ENCODE measurements at regions not wholly inside any gene's neighbourhood (a gene's known extent, or its start where the extent isn't known, plus 50 kb on each side); places are given as distances from the start of the nearest gene placed in this dataset.

GRCh38 chr3:115486880-115487279 lies 136.4 kb upstream of the GAP43 start:
- DNase-seq: no peak

- DNase-seq: no peak
Measured at GRCh38 chr3:115487968-115488367, 135.3 kb upstream of the GAP43 start.

DNA sequence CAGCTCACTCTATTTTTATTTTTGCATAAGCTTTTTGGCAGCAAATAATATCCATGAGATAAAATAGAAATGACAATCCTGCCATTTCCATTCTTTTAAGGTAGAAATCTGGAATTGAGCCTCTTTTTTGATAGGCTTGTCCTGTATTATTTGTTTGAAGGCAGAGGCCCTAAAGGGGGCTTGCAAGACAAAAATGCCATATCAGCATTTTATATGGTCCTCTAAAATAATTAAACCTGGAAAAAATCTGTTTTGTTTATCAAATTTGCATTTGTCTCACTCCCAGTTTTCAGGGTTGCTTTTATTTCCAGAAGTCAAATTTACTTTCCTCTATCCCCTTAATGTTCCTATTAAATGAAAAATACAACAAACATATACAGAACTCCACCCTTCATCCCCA lies 134.9 kb upstream of the GAP43 start:
- no peak for DNase-seq

DNA sequence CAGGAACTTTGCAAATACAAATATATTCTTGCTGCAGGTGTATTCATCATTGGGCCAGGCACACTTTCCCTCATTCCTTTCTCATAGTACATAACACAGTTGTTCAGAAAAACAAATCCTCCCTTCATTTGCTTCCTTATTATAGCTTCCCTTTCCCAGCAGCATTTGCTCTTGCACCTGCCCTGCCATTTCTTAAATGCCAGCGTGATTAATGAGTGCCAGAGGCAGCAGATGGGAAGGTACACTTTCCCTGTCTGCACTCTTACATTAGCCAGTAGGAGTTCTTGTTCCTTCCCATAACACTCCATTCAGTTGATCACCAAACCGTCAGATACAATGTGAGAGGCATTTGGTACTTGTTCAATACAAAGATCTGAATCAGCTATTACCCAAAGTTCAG lies 128.5 kb upstream of the GAP43 start:
- peak in 1 of 2 experiments; percentile 33 for DNase-seq

- no peak for DNase-seq
Measured at GRCh38 chr3:115498421-115498820, 124.9 kb upstream of the GAP43 start.

GRCh38 chr3:115498898-115499297 lies 124.4 kb upstream of the GAP43 start:
- DNase-seq: no peak

DNA sequence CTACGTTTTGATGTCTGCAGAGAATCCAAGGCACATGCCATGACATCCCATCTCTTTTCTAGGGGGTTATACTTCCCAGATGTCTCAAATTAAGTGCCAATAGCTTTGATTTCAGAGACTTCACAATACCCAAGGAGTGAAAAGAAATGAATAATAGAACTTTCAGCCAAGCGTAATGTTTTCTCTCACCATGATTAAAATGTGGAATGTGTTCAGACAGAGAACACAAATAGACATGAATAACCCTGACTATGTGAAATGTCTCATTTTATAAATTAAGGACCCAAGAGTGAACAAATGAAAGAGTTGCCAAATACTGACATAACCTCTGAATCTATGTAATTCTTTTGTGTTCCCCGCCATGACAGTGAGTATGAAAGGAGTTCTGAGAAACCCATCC lies 123.6 kb upstream of the GAP43 start:
- DNase-seq: no peak

DNA sequence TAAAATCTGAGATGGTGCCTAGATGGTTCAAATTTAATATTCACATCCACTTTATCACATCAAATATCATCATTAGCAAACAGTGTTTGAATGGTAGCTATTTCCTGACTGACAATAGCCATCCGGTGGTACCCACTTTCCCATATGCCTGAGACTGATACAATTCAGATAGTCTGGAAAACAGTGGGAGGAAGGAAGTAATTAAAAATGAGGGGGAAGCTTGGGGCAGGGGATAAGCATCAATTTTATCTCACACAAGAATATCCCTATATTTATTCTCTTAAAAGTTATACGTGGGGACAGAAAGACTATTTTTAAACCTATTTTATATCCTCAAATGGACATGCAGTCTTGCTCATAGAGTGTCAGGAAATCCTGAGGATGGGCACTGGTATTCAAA lies 122.5 kb upstream of the GAP43 start:
- DNase-seq: no peak

- DNase-seq: no peak
Measured at GRCh38 chr3:115502128-115502527, 121.2 kb upstream of the GAP43 start.

GRCh38 chr3:115503394-115503793 lies 119.9 kb upstream of the GAP43 start:
- no peak for DNase-seq

- no peak for DNase-seq
Measured at GRCh38 chr3:115508562-115508961, 114.7 kb upstream of the GAP43 start.

DNA sequence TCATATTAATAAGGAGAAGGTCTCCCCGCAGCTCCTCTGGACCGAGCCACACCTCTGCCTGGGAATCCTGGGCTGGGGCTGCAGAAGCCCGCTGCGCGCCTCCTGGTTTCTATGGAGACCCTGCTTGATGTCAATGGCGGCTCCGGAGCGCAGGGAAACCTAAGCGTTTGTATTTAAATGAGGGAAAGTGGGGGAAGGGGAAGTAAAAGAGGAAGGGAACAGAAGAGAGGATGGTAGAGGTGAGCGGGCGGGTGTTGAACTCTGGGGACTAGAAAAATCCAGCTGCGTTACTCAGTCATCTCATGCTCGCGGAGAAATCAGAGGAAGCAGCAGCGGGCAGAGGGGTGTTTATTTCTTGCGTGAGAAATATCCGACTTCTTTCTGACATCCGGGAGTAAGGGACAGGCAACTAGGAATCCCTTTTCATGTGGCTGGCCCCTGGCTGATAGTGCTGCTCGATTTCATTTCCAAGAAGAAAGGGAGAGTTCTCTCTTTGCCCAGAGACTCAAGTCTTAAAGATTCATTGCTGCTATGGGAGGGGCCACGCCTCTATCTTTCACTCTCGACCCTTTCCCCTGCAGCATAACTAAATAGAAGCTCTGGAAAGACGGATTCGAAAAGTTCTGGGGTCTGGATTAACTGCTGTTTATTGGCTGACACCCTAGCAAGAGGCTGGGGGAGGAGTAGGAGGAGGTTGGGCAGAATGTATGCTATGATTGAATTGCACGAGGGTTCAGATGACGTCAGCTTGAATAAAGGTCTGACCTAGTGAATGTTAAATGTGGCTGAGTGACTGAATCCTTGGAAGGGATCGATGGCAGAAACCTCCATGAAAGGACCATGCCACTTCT lies 110.5 kb upstream of the GAP43 start:
- peak; percentile 58 to 82 for DNase-seq

- no peak for DNase-seq
Measured at GRCh38 chr3:115513416-115513800, 109.9 kb upstream of the GAP43 start.

DNA sequence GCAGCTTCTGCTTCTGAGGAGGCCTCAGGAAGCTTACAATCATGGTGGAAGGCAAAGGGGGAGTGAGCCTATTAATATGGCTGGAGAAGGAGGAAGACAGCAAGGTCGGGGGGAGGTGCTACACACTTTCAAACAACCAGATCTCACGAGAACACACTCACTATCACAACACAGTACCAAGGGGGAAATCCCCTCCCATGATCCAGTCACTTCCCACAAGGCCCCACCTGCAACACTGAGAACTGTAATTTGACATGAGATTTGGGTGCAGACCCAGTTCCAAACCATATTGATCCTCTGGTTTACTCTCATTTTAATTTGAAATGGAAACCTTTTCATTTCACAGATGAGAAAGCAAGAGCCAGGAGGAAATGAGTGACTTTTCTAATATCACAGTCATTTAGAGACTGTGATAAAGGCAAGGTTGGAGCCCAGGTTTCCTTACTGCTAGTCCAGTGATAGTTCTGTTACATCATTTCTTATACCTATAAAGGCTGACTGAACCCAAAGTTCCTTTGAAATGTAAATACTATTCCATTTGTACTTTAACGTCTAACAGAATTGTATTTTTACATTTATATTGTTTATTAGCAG lies 105.8 kb upstream of the GAP43 start:
- no peak for DNase-seq

GRCh38 chr3:115518100-115518852 lies 105.0 kb upstream of the GAP43 start:
- no peak for DNase-seq

DNA sequence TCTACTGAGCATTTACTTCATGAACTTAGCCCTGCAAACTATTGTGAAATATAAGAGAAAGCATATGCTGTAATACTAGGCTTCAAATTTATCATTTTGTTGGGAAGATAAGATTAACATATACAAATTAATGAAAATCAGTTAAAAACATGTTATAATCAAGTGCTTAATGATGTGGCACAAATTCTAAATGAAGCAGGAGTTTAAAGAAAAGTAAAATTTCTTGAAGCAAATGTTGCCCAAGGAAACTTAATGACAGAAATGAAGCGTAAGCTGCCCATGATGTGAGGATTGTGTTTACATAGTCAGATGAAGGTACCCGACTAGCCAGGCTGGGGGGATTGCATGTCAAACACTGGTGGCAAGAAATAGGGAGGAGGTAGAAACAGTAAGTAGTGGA lies 103.1 kb upstream of the GAP43 start:
- no peak for DNase-seq

DNA sequence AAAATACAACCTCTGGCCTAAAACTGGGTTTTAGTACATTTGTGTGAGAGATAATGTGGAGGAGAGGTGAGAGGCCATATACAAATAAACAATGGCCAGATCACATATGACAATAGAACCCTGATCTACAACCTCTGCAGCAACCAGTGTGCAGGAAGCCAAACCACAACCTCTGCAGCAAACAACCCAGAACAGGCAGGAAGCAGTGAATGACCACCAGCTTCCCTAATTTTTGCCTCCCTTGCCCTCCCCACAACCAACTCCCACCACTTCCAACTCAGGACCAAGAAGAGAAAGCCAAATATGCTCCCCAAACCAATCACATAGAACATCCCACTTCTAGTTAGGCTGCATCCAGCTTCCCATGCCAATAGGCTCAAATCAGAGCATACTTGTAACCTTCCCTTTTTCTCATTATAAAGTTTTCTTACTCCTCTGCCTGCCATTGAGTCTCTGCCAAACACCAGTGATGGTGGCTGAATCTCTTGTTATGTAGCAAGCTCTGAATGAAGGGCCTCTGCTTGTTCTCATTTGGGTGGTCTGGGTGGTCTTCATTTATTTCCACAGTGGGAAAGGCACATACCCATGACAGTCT lies 102.6 kb upstream of the GAP43 start:
- no peak for DNase-seq

- peak in 1 of 2 experiments; percentile 20 for DNase-seq
Measured at GRCh38 chr3:115523458-115523857, 99.9 kb upstream of the GAP43 start.

DNA sequence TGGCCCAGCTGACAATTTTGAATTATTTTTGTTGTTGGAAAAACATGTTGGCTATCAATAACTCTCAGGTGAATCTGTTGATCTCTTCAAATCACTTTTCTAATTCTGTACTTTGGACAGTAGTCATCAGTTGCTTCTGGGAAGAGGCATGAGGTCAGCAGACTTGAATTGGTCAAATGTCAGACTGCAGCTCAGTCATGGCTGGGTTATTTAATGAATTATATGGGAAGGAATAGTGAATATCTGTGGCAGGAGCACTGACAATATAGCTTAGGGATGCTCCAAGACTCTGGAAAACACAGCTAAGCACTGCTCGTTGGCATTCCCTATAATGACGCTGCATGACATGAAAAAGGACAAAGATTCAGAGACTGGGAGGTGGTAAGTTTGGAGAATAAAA lies 98.8 kb upstream of the GAP43 start:
- no peak for DNase-seq

- no peak for DNase-seq
Measured at GRCh38 chr3:115525731-115526130, 97.6 kb upstream of the GAP43 start.

DNA sequence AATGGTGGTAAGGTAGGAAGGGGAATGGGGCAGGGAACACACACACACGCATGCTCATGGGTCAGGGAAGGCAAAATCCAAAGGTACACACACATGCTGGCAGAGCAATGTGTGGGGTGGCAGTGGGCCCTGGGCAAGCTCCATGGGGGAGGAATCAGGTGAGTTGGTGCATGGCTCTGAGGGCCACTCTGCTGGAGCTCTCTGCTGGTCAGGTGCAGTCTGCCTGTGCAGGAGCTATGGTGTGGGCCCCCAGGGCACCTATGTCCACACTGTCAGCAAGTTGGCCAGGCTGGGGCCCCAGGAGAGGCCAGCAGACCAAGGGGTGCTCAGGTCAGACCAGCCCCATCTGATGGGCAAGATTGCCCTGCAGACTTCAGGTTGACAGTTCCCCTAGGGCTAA lies 90.1 kb upstream of the GAP43 start:
- DNase-seq: no peak

GRCh38 chr3:115536171-115536570 lies 87.1 kb upstream of the GAP43 start:
- DNase-seq: no peak

DNA sequence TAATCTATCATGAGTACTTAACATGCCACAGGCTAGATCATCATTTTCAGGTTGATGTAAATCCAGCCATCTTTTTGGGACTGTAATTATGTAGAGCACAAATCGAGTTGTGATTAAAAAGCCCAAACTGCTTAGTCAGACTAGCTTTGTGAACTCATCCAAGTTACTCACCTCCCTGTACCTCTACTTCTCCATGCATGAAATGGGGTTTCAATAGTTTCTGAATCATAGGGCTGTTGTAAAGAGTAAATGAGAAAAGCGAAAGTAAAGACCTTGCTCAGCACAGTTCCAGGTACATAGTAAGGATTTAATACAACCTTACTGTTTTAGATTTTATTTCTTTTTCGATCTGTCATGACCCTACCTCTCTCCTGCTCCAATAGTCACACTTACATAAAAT lies 85.6 kb upstream of the GAP43 start:
- DNase-seq: no peak

DNA sequence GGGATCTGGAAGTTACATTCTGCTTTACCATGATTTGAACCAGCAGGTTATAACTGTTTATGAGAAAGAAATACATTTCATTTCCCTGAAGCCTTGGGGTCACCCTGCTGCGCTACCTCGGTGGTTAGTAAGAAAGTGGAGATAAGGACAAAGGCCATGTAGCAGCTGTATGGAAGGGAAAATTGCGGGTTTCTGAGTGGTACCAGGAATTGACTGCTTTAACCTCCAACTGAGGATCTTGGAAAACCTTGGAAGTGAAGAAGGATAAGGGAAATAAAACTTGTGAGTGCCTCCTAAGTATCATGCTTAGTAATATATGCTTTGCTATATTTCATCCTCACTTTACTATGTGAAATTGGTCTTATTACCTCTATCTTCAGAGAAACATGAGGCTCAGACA lies 76.1 kb upstream of the GAP43 start:
- no peak for DNase-seq
